ENCODE measurements at regions not wholly inside any gene's neighbourhood (a gene's known extent, or its start where the extent isn't known, plus 50 kb on each side); places are given as distances from the start of the nearest gene placed in this dataset.
A peak's percentile ranks its signal among the peaks of the same experiment; 100 is the strongest.

- no peaks in the 10 kb centered on the region for H3K9me3 ChIP-seq (ENCODE audit: control insufficient read depth, low read length, poor library complexity, severe bottlenecking)
- H3K36me3 Mint-ChIP-seq (ENCODE audit: low read depth): no peaks in the 10 kb centered on the region
- H3K4me3 Mint-ChIP-seq: no peak overlapping the region
- H3K27me3 Mint-ChIP-seq: no peaks in the 10 kb centered on the region
- no peak for ATAC-seq
- peak overlapping the region; percentile 53 for H3K27ac Mint-ChIP-seq
- H3K4me1 Mint-ChIP-seq: peaks cover 39% of the 10 kb centered on the region
- no peak for DNase-seq
Measured at GRCh38 chr2:12817870-12818269, 101.1 kb downstream of the TRIB2 start.

GRCh38 chr2:12818416-12819102 is 101.8 kb downstream of the TRIB2 start:
- no peak for ATAC-seq
- no peak overlapping the region for H3K27ac Mint-ChIP-seq
- peak overlapping the region; percentile 10 for H3K4me3 Mint-ChIP-seq

GRCh38 chr2:12819103-12819475 is 102.4 kb downstream of the TRIB2 start:
- ATAC-seq (no peak), DNase-seq (no peak)
- peak overlapping the region; percentile 10 for H3K4me3 Mint-ChIP-seq
- H3K4me1 Mint-ChIP-seq: peaks cover 39% of the 10 kb centered on the region
- H3K27me3 Mint-ChIP-seq: no peaks in the 10 kb centered on the region
- H3K27ac Mint-ChIP-seq: peak overlapping the region; percentile 1
- H3K9me3 ChIP-seq (ENCODE audit: control insufficient read depth, low read length, poor library complexity, severe bottlenecking): no peaks in the 10 kb centered on the region
- H3K36me3 Mint-ChIP-seq (ENCODE audit: low read depth): no peaks in the 10 kb centered on the region

More at GRCh38 chr2:12818416-12819102, 101.8 kb downstream of the TRIB2 start:
- no peaks in the 10 kb centered on the region for H3K9me3 ChIP-seq (ENCODE audit: control insufficient read depth, low read length, poor library complexity, severe bottlenecking)
- Mint-ChIP-seq H3K36me3 (ENCODE audit: low read depth) (no peaks in the 10 kb centered on the region), H3K27me3 (no peaks in the 10 kb centered on the region), H3K4me1 (peaks cover 39% of the 10 kb centered on the region)
- DNase-seq: no peak

- DNase-seq (no peak), ATAC-seq (no peak)
- Mint-ChIP-seq H3K4me3 (peak overlapping the region; percentile 15), H3K36me3 (ENCODE audit: low read depth) (no peaks in the 10 kb centered on the region), H3K4me1 (peaks cover 39% of the 10 kb centered on the region), H3K27me3 (no peaks in the 10 kb centered on the region), H3K27ac (peak overlapping the region; percentile 1)
- H3K9me3 ChIP-seq (ENCODE audit: control insufficient read depth, low read length, poor library complexity, severe bottlenecking): no peaks in the 10 kb centered on the region
Measured at GRCh38 chr2:12819721-12820120, 103.0 kb downstream of the TRIB2 start.

- peaks cover 35% of the 10 kb centered on the region for H3K4me1 Mint-ChIP-seq
- H3K9me3 ChIP-seq (ENCODE audit: control insufficient read depth, low read length, poor library complexity, severe bottlenecking): no peaks in the 10 kb centered on the region
- H3K4me3 Mint-ChIP-seq: no peak overlapping the region
- ATAC-seq (no peak), DNase-seq (no peak)
- H3K27me3 Mint-ChIP-seq: no peaks in the 10 kb centered on the region
- peak overlapping the region; percentile 19 for H3K27ac Mint-ChIP-seq
- no peaks in the 10 kb centered on the region for H3K36me3 Mint-ChIP-seq (ENCODE audit: low read depth)
Measured at GRCh38 chr2:12821656-12822055, 104.9 kb downstream of the TRIB2 start.

GRCh38 chr2:12824351-12824777 is 107.6 kb downstream of the TRIB2 start:
- Mint-ChIP-seq H3K27ac (no peak overlapping the region), H3K27me3 (no peaks in the 10 kb centered on the region), H3K36me3 (ENCODE audit: low read depth) (no peaks in the 10 kb centered on the region)

GRCh38 chr2:12824778-12825379 is 108.1 kb downstream of the TRIB2 start:
- peaks cover 13% of the 10 kb centered on the region for H3K4me1 Mint-ChIP-seq
- DNase-seq (no peak), ATAC-seq (no peak)
- no peaks in the 10 kb centered on the region for H3K9me3 ChIP-seq (ENCODE audit: control insufficient read depth, low read length, poor library complexity, severe bottlenecking)
- H3K36me3 Mint-ChIP-seq (ENCODE audit: low read depth): no peaks in the 10 kb centered on the region
- H3K27me3 Mint-ChIP-seq: no peaks in the 10 kb centered on the region
- H3K4me3 Mint-ChIP-seq: no peak overlapping the region
- no peak overlapping the region for H3K27ac Mint-ChIP-seq

More at GRCh38 chr2:12824351-12824777, 107.6 kb downstream of the TRIB2 start:
- ATAC-seq (no peak), DNase-seq (no peak)
- Mint-ChIP-seq H3K4me1 (peaks cover 18% of the 10 kb centered on the region), H3K4me3 (no peak overlapping the region)
- H3K9me3 ChIP-seq (ENCODE audit: control insufficient read depth, low read length, poor library complexity, severe bottlenecking): no peaks in the 10 kb centered on the region

GRCh38 chr2:12826781-12827180 is 110.0 kb downstream of the TRIB2 start:
- H3K9me3 ChIP-seq (ENCODE audit: control insufficient read depth, low read length, poor library complexity, severe bottlenecking): no peaks in the 10 kb centered on the region
- no peaks in the 10 kb centered on the region for H3K36me3 Mint-ChIP-seq (ENCODE audit: low read depth)
- ATAC-seq: no peak
- no peaks in the 10 kb centered on the region for H3K27me3 Mint-ChIP-seq
- peaks cover 7% of the 10 kb centered on the region for H3K4me1 Mint-ChIP-seq
- H3K4me3 Mint-ChIP-seq: no peak overlapping the region
- no peak overlapping the region for H3K27ac Mint-ChIP-seq
- DNase-seq: no peak

- ATAC-seq (no peak), DNase-seq (no peak)
- Mint-ChIP-seq H3K27me3 (peaks cover 5% of the 10 kb centered on the region), H3K36me3 (ENCODE audit: low read depth) (peaks cover 2% of the 10 kb centered on the region), H3K4me3 (no peak overlapping the region), H3K4me1 (peaks cover 9% of the 10 kb centered on the region), H3K27ac (no peak overlapping the region)
- no peaks in the 10 kb centered on the region for H3K9me3 ChIP-seq (ENCODE audit: control insufficient read depth, low read length, poor library complexity, severe bottlenecking)
Measured at GRCh38 chr2:12827721-12828120, 111.0 kb downstream of the TRIB2 start.

GRCh38 chr2:12828980-12829379 is 112.2 kb downstream of the TRIB2 start:
- Mint-ChIP-seq H3K4me1 (peaks cover 9% of the 10 kb centered on the region), H3K27ac (no peak overlapping the region), H3K36me3 (ENCODE audit: low read depth) (peaks cover 2% of the 10 kb centered on the region), H3K27me3 (peaks cover 5% of the 10 kb centered on the region), H3K4me3 (no peak overlapping the region)
- DNase-seq (no peak), ATAC-seq (no peak)
- H3K9me3 ChIP-seq (ENCODE audit: control insufficient read depth, low read length, poor library complexity, severe bottlenecking): no peaks in the 10 kb centered on the region

- no peak for DNase-seq
- H3K4me3 Mint-ChIP-seq: no peak overlapping the region
- H3K4me1 Mint-ChIP-seq: peaks cover 9% of the 10 kb centered on the region
- H3K36me3 Mint-ChIP-seq (ENCODE audit: low read depth): peaks cover 2% of the 10 kb centered on the region
- peaks cover 7% of the 10 kb centered on the region for H3K27me3 Mint-ChIP-seq
- H3K9me3 ChIP-seq (ENCODE audit: control insufficient read depth, low read length, poor library complexity, severe bottlenecking): no peaks in the 10 kb centered on the region
- no peak overlapping the region for H3K27ac Mint-ChIP-seq
- ATAC-seq: no peak
Measured at GRCh38 chr2:12831016-12831415, 114.3 kb downstream of the TRIB2 start.

GRCh38 chr2:12834239-12834638 is 117.5 kb downstream of the TRIB2 start:
- Mint-ChIP-seq H3K4me1 (peaks cover 12% of the 10 kb centered on the region), H3K4me3 (no peak overlapping the region), H3K36me3 (ENCODE audit: low read depth) (peaks cover 2% of the 10 kb centered on the region), H3K27ac (no peak overlapping the region), H3K27me3 (peaks cover 11% of the 10 kb centered on the region)
- ATAC-seq (no peak), DNase-seq (no peak)
- no peaks in the 10 kb centered on the region for H3K9me3 ChIP-seq (ENCODE audit: control insufficient read depth, low read length, poor library complexity, severe bottlenecking)

GRCh38 chr2:12835733-12836132 is 119.0 kb downstream of the TRIB2 start:
- DNase-seq (no peak), ATAC-seq (no peak)
- peaks cover 11% of the 10 kb centered on the region for H3K27me3 Mint-ChIP-seq
- H3K27ac Mint-ChIP-seq: no peak overlapping the region
- no peak overlapping the region for H3K4me3 Mint-ChIP-seq
- peaks cover 2% of the 10 kb centered on the region for H3K36me3 Mint-ChIP-seq (ENCODE audit: low read depth)
- no peaks in the 10 kb centered on the region for H3K9me3 ChIP-seq (ENCODE audit: control insufficient read depth, low read length, poor library complexity, severe bottlenecking)
- peaks cover 9% of the 10 kb centered on the region for H3K4me1 Mint-ChIP-seq

GRCh38 chr2:12839339-12839738 is 122.6 kb downstream of the TRIB2 start:
- no peak for ATAC-seq
- Mint-ChIP-seq H3K4me3 (no peak overlapping the region), H3K4me1 (peaks cover 15% of the 10 kb centered on the region), H3K27me3 (peaks cover 5% of the 10 kb centered on the region), H3K36me3 (ENCODE audit: low read depth) (no peaks in the 10 kb centered on the region), H3K27ac (no peak overlapping the region)
- H3K9me3 ChIP-seq (ENCODE audit: control insufficient read depth, low read length, poor library complexity, severe bottlenecking): no peaks in the 10 kb centered on the region
- no peak for DNase-seq
